ENCODE measurements at regions not wholly inside any gene's neighbourhood (a gene's known extent, or its start where the extent isn't known, plus 50 kb on each side); places are given as distances from the start of the nearest gene placed in this dataset.

DNA sequence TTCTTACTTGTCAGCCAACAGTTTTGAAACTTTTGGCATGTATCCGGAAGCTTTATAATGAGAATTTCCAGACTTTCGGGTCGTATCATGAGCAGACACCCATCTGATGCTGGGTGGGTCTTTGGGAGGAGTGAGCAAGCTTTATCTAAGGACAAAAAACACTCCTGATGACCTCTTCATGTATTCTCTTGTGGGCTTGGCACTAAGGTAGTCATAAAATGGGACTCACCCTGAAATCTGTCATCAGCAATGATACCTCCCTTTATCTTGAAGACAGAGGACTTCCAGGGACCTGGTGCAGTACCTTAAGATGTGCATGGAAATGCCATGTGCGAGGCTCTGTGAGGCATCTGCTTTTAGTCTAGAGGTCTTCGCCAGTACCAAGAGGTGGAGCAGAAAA, 346.3 kb upstream of the PPARGC1A start:
- TF ChIP-seq, protein P1, sequence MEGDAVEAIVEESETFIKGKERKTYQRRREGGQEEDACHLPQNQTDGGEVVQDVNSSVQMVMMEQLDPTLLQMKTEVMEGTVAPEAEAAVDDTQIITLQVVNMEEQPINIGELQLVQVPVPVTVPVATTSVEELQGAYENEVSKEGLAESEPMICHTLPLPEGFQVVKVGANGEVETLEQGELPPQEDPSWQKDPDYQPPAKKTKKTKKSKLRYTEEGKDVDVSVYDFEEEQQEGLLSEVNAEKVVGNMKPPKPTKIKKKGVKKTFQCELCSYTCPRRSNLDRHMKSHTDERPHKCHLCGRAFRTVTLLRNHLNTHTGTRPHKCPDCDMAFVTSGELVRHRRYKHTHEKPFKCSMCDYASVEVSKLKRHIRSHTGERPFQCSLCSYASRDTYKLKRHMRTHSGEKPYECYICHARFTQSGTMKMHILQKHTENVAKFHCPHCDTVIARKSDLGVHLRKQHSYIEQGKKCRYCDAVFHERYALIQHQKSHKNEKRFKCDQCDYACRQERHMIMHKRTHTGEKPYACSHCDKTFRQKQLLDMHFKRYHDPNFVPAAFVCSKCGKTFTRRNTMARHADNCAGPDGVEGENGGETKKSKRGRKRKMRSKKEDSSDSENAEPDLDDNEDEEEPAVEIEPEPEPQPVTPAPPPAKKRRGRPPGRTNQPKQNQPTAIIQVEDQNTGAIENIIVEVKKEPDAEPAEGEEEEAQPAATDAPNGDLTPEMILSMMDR (IDR thresholded peaks at IDR 0.05; ENCODE audit: insufficient read depth, low read length), result no peak
- no peak for TF ChIP-seq GABPA (IDR thresholded peaks at IDR 0.05; ENCODE audit: low read depth)
- TF ChIP-seq POLR2AphosphoS5 (IDR thresholded peaks at IDR 0.05; ENCODE audit: low read depth), result no peak
- TF ChIP-seq, protein P2, sequence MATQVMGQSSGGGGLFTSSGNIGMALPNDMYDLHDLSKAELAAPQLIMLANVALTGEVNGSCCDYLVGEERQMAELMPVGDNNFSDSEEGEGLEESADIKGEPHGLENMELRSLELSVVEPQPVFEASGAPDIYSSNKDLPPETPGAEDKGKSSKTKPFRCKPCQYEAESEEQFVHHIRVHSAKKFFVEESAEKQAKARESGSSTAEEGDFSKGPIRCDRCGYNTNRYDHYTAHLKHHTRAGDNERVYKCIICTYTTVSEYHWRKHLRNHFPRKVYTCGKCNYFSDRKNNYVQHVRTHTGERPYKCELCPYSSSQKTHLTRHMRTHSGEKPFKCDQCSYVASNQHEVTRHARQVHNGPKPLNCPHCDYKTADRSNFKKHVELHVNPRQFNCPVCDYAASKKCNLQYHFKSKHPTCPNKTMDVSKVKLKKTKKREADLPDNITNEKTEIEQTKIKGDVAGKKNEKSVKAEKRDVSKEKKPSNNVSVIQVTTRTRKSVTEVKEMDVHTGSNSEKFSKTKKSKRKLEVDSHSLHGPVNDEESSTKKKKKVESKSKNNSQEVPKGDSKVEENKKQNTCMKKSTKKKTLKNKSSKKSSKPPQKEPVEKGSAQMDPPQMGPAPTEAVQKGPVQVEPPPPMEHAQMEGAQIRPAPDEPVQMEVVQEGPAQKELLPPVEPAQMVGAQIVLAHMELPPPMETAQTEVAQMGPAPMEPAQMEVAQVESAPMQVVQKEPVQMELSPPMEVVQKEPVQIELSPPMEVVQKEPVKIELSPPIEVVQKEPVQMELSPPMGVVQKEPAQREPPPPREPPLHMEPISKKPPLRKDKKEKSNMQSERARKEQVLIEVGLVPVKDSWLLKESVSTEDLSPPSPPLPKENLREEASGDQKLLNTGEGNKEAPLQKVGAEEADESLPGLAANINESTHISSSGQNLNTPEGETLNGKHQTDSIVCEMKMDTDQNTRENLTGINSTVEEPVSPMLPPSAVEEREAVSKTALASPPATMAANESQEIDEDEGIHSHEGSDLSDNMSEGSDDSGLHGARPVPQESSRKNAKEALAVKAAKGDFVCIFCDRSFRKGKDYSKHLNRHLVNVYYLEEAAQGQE (IDR thresholded peaks at IDR 0.05; ENCODE audit: insufficient replicate concordance, low read depth), result no peak

Measured in HL-60 (cell line).